Panc1 (cell line): ENCODE measurements at regions not wholly inside any gene's neighbourhood (a gene's known extent, or its start where the extent isn't known, plus 50 kb on each side); places are given as distances from the start of the nearest gene placed in this dataset.

Experiments
- CTCF ChIP-seq: fragments of 450-650 bp; IDR thresholded peaks from 2 replicates; pipeline ENCODE4 v1.5.1; 2017; ENCODE audit warnings: mild to moderate bottlenecking
- POLR2AphosphoS5 ChIP-seq: IDR thresholded peaks from 2 replicates; pipeline ENCODE4 v1.6.1; 2012; ENCODE audit warnings: mild to moderate bottlenecking, low read depth, low read length, moderate library complexity
- REST ChIP-seq, 2 experiments: IDR thresholded peaks; 2 replicates each; pipeline ENCODE4 v1.6.1; 2011 to 2012; ENCODE audit warnings: low read depth in 2 of 2, control low read depth in 1 of 2, low read length in 1 of 2, mild to moderate bottlenecking in 1 of 2, moderate library complexity in 1 of 2; ENCODE audit not compliant: insufficient read depth in 1 of 2
- SIN3A ChIP-seq: IDR thresholded peaks from 2 replicates; pipeline ENCODE4 v1.6.1; 2012; ENCODE audit warnings: low read depth, mild to moderate bottlenecking, low read length, moderate library complexity, borderline replicate concordance; ENCODE audit not compliant: insufficient read depth
- TCF7L2 ChIP-seq: IDR thresholded peaks from 2 replicates; pipeline ENCODE4 v1.6.1; 2011; ENCODE audit warnings: mild to moderate bottlenecking, low read depth, low read length, inconsistent platforms

GRCh38 chr10:83990126-83990525 lies 149.2 kb upstream of the GHITM start:
- TF ChIP-seq CTCF (no peak), REST (IDR thresholded peaks at IDR 0.05; ENCODE audit: insufficient read depth in 1 of 2, low read depth in 2 of 2, low read length in 1 of 2) (no peak), POLR2AphosphoS5 (no peak), TCF7L2 (no peak), SIN3A (no peak)
